Stimulated activated CD8-positive, alpha-beta memory T cell treated with anti-CD3 and anti-CD28 coated beads, Interleukin-7, amount 100 ng/mL, for 48 hours (primary cell): ENCODE measurements at regions not wholly inside any gene's neighbourhood (a gene's known extent, or its start where the extent isn't known, plus 50 kb on each side); places are given as distances from the start of the nearest gene placed in this dataset.
"Not testable (repeated sequence)": the region's sequence is repeated elsewhere in the genome, so short reads cannot be mapped to it uniquely, and the experiment has no call there.

Experiments used
- DNase-seq, 2 donors: peaks; one replicate each; pipeline ENCODE4 v3.0.0-alpha.2; 2020; ENCODE audit warnings: low read depth in 1 of 2; ENCODE audit errors: extremely low read depth in 1 of 2

GRCh38 chr5:42950456-42951292 is 89.4 kb downstream of the ANXA2R start:
- DNase-seq = peak; percentile 44 to 71

GRCh38 chr5:42950116-42950455 is 90.0 kb downstream of the ANXA2R start:
- DNase-seq = no peak

GRCh38 chr5:42949348-42950115 is 90.6 kb downstream of the ANXA2R start:
- peak in 1 of 2 donors; percentile 39 for DNase-seq

- DNase-seq = no peak
Measured at GRCh38 chr5:42948961-42949347, 91.2 kb downstream of the ANXA2R start.

- no peak for DNase-seq
Measured at GRCh38 chr5:42944989-42945388, 95.1 kb downstream of the ANXA2R start.

- no peak for DNase-seq
Measured at GRCh38 chr5:42943931-42944631, 96.0 kb downstream of the ANXA2R start.

- DNase-seq = no peak
Measured at GRCh38 chr5:42940853-42941252, 99.3 kb downstream of the ANXA2R start.

GRCh38 chr5:42932011-42932410 is 108.1 kb downstream of the ANXA2R start:
- DNase-seq = not testable (repeated sequence)

GRCh38 chr5:42931451-42931850 is 108.7 kb downstream of the ANXA2R start:
- not testable (repeated sequence) for DNase-seq

GRCh38 chr5:42930934-42931333 is 109.2 kb downstream of the ANXA2R start:
- no peak for DNase-seq

- no peak for DNase-seq
Measured at GRCh38 chr5:42929871-42930270, 110.2 kb downstream of the ANXA2R start.

GRCh38 chr5:42927730-42928129 is 112.4 kb downstream of the ANXA2R start:
- DNase-seq = no peak

GRCh38 chr5:42924686-42925085 is 113.0 kb upstream of the SELENOP start:
- DNase-seq = no peak

GRCh38 chr5:42924226-42924625 is 112.5 kb upstream of the SELENOP start:
- DNase-seq = no peak

GRCh38 chr5:42923710-42924109 is 112.0 kb upstream of the SELENOP start:
- DNase-seq = no peak

- no peak for DNase-seq
Measured at GRCh38 chr5:42919600-42919999, 107.9 kb upstream of the SELENOP start.

- no peak for DNase-seq
Measured at GRCh38 chr5:42915306-42915866, 103.7 kb upstream of the SELENOP start.

GRCh38 chr5:42912184-42912798 is 100.6 kb upstream of the SELENOP start:
- DNase-seq = peak in 1 of 2 donors; percentile 16

GRCh38 chr5:42908509-42909488 is 97.1 kb upstream of the SELENOP start:
- DNase-seq = peak; percentile 62 to 89

- no peak for DNase-seq
Measured at GRCh38 chr5:42908086-42908485, 96.4 kb upstream of the SELENOP start.
